Parathyroid adenoma (tissue), 2 donors: ENCODE measurements at regions not wholly inside any gene's neighbourhood (a gene's known extent, or its start where the extent isn't known, plus 50 kb on each side); places are given as distances from the start of the nearest gene placed in this dataset.

Source experiments
- H2AFZ ChIP-seq: fragments of 300-600 bp; sonication (generic); one replicate; pipeline ENCODE4 v1.7.0; 2017; ENCODE audit warnings: antibody characterized with exemption, mild to moderate bottlenecking
- H3K27ac ChIP-seq: fragments of 300-600 bp; sonication (generic); one replicate; pipeline ENCODE4 v1.7.0; 2017
- H3K27me3 ChIP-seq: fragments of 300-600 bp; sonication (generic); one replicate; pipeline ENCODE4 v1.7.0; 2017; ENCODE audit warnings: low read length; ENCODE audit not compliant: control insufficient read depth, insufficient read depth
- H3K36me3 ChIP-seq: fragments of 300-600 bp; sonication (generic); one replicate; pipeline ENCODE4 v1.7.0; 2017; ENCODE audit warnings: low read length; ENCODE audit not compliant: control insufficient read depth, insufficient read depth
- H3K4me1 ChIP-seq: fragments of 300-600 bp; sonication (generic); one replicate; pipeline ENCODE4 v1.7.0; 2017; ENCODE audit warnings: control low read depth
- H3K4me2 ChIP-seq: fragments of 300-600 bp; sonication (generic); one replicate; pipeline ENCODE4 v1.7.0; 2017; ENCODE audit warnings: low read length
- H3K4me3 ChIP-seq: fragments of 300-600 bp; sonication (generic); one replicate; pipeline ENCODE4 v1.7.0; 2017; ENCODE audit warnings: low read depth, low read length
- H3K79me2 ChIP-seq: fragments of 300-600 bp; sonication (generic); one replicate; pipeline ENCODE4 v1.7.0; 2017; ENCODE audit warnings: control low read depth
- H3K9ac ChIP-seq: fragments of 300-600 bp; sonication (generic); one replicate; pipeline ENCODE4 v1.7.0; 2017; ENCODE audit warnings: mild to moderate bottlenecking
- H3K9me3 ChIP-seq: fragments of 300-600 bp; sonication (generic); one replicate; pipeline ENCODE4 v1.7.0; 2017; ENCODE audit warnings: low read length; ENCODE audit not compliant: control insufficient read depth
- TF ChIP-seq, protein P1 (sequence below): fragments of 300-600 bp; sonication (generic); IDR thresholded peaks from one replicate; pipeline ENCODE4 v1.7.0; 2017; ENCODE audit warnings: antibody characterized with exemption, mild to moderate bottlenecking
- donor health status: primary hyperparathyroidism.

DNA sequence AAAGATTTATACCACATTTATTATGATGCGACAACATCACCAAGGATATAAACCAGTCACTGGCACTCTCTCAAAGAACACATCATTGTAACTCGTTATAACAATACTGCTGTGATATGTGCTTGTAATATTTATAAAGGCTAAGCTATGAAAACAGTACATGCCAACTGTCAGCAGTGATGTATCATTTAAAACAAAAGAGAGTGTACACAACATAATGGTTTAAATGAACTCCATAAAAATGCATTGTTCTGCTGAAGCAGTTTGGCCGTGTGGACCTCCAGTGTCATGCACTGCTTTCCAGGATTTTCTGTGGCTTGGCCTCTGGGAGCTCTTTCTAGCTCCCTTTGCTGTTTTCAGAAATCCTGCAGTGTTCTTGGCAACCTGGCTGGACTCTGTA, 215.6 kb downstream of the MTX2 start:
- Histone ChIP-seq H3K4me1 (no peaks in the 10 kb centered on the region), H3K27ac (no peak overlapping the region)

DNA sequence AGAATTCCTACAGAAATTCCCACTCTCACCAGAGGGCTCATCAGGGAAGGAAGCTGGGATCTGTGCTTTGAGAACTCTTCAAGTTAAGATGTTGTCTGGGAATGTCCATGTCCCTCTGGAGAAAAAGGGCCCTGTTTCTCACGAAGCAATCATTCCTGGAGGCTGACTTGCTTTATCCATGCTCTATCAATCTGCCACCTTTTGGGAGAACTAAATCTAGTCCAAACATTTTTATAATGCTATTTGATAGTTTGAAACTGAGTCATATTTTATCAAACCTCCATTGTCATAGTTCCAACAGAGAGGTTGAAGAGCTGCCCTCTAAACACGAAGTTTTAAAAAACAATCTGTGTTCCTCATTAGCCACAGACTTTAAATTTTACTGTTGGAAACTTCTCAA, 219.2 kb downstream of the MTX2 start:
- Histone ChIP-seq H3K79me2 (no peaks in the 10 kb centered on the region), H2AFZ (no peak overlapping the region), H3K27me3 (no peaks in the 10 kb centered on the region), H3K4me2 (no peak overlapping the region), H3K27ac (no peak overlapping the region), H3K9ac (no peak overlapping the region), H3K4me3 (no peak overlapping the region), H3K9me3 (no peaks in the 10 kb centered on the region), H3K36me3 (no peaks in the 10 kb centered on the region), H3K4me1 (no peaks in the 10 kb centered on the region)
- TF ChIP-seq, protein P1, sequence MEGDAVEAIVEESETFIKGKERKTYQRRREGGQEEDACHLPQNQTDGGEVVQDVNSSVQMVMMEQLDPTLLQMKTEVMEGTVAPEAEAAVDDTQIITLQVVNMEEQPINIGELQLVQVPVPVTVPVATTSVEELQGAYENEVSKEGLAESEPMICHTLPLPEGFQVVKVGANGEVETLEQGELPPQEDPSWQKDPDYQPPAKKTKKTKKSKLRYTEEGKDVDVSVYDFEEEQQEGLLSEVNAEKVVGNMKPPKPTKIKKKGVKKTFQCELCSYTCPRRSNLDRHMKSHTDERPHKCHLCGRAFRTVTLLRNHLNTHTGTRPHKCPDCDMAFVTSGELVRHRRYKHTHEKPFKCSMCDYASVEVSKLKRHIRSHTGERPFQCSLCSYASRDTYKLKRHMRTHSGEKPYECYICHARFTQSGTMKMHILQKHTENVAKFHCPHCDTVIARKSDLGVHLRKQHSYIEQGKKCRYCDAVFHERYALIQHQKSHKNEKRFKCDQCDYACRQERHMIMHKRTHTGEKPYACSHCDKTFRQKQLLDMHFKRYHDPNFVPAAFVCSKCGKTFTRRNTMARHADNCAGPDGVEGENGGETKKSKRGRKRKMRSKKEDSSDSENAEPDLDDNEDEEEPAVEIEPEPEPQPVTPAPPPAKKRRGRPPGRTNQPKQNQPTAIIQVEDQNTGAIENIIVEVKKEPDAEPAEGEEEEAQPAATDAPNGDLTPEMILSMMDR, result no peak

More for the DNA sequence above, 215.6 kb downstream of the MTX2 start:
- Histone ChIP-seq H3K9ac (no peak overlapping the region), H3K4me2 (no peak overlapping the region), H3K4me3 (no peak overlapping the region), H3K79me2 (no peaks in the 10 kb centered on the region), H3K9me3 (no peaks in the 10 kb centered on the region), H2AFZ (no peak overlapping the region), H3K36me3 (no peaks in the 10 kb centered on the region), H3K27me3 (no peaks in the 10 kb centered on the region)
- TF ChIP-seq, protein P1, result no peak

DNA sequence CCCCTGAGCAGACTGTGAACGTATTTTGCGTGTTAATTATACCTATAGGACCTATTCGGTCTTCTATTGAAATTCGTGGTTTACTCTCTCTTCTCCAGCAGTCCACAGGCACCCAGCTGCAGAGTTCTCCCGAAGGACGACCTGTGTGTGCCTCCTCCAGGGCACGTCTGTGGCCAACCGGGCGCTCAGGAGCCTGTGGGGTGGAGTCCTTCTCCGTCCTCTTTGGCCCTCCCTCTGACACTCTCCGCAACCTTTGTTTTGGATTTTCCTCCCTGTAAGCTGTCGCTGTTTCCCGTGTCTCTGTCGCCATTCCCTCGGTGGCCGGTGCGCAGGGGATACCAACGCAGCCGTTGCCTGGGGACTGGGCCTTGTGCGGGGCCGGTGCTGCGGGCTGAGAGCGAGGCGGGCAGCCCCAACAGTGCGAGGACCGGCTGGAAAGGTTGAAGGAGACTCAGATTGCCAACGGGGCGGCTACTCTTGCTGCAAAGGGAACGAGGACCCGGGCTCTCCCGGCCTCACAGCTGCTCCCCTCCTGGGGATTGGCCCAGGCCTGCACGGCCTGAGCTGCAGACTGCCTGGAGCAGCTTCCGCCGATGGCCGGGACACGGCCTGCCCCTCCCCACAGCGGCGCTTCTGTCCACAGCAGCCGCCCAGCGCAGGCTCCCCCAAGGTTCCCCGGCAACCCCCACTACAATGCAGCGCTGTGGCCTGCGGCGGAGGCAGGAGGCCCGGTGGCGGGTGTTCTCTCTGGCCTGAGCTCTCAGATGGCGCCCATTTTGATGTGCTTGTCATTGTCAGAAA, 221.0 kb downstream of the MTX2 start:
- Histone ChIP-seq H3K9ac (no peak overlapping the region), H3K4me1 (no peaks in the 10 kb centered on the region), H3K9me3 (no peaks in the 10 kb centered on the region), H3K36me3 (no peaks in the 10 kb centered on the region), H3K4me2 (no peak overlapping the region), H3K27ac (peak overlapping the region; percentile 40), H3K4me3 (no peak overlapping the region), H3K79me2 (no peaks in the 10 kb centered on the region), H2AFZ (no peak overlapping the region), H3K27me3 (no peaks in the 10 kb centered on the region)
- TF ChIP-seq, protein P1, result no peak

DNA sequence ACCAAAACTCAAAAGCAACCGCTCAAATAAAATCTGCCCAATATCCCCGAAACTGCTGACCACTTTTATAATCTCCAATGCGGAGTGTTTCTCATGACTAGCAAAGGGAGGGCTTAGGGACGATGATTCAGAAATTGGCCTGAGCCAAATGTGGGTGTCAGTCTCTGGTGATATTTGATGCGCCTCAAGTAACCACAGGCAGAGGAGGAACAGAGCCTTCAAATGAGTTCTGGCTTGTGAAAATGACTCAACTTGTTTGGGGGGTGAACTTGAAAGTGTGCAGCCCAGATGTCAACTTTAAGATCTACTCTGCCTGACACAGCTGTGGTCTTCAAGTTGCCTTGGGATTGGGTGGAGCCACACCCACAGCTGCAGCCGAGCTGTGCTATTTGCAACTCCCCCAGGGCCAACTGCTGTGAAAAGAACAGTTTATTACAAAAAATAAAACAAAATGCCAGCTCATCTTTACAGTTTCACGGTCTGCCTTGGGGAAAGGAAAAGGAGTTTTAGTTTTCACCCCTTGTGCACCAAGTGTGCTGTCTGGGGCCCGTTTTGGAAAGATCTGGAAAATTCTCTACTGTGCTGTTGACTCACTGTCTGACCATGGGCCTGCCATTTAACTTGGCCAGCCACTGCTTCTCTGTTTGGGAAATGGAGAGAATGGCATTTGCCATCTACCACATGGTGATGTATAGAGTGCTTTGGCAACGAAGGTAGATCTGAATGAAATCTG, 222.1 kb downstream of the MTX2 start:
- H3K36me3 ChIP-seq, result no peaks in the 10 kb centered on the region
- H3K4me1 ChIP-seq, result no peaks in the 10 kb centered on the region
- H3K79me2 ChIP-seq, result no peaks in the 10 kb centered on the region
- H3K9me3 ChIP-seq, result no peaks in the 10 kb centered on the region
- no peak overlapping the region for H2AFZ ChIP-seq
- no peak overlapping the region for H3K4me2 ChIP-seq
- TF ChIP-seq, protein P1, result no peak
- no peaks in the 10 kb centered on the region for H3K27me3 ChIP-seq
- H3K9ac ChIP-seq, result no peak overlapping the region
- H3K4me3 ChIP-seq, result no peak overlapping the region
- H3K27ac ChIP-seq, result no peak overlapping the region
